Glutamatergic neuron (in vitro differentiated cells): ENCODE measurements at regions not wholly inside any gene's neighbourhood (a gene's known extent, or its start where the extent isn't known, plus 50 kb on each side); places are given as distances from the start of the nearest gene placed in this dataset.

Experiments used
- DNase-seq: peaks from one replicate; pipeline ENCODE4 v3.0.0; 2022
- H3K27ac Mint-ChIP-seq: one replicate; pipeline ENCODE4 v1.8.0; 2020; ENCODE audit warnings: mild to moderate bottlenecking, mixed read lengths, inconsistent platforms; ENCODE audit not compliant: unreplicated experiment
- H3K27me3 Mint-ChIP-seq: one replicate; pipeline ENCODE4 v1.8.0; 2020; ENCODE audit warnings: mild to moderate bottlenecking, moderate library complexity, mixed read lengths, inconsistent platforms; ENCODE audit not compliant: unreplicated experiment
- H3K36me3 Mint-ChIP-seq: one replicate; pipeline ENCODE4 v1.8.0; 2020; ENCODE audit warnings: mild to moderate bottlenecking, mixed read lengths, inconsistent platforms; ENCODE audit not compliant: unreplicated experiment
- H3K4me1 Mint-ChIP-seq: one replicate; pipeline ENCODE4 v1.8.0; 2020; ENCODE audit warnings: mild to moderate bottlenecking, low read depth, mixed read lengths, inconsistent platforms; ENCODE audit not compliant: unreplicated experiment
- H3K4me3 Mint-ChIP-seq: one replicate; pipeline ENCODE4 v1.8.0; 2020; ENCODE audit warnings: mild to moderate bottlenecking, mixed read lengths, inconsistent platforms; ENCODE audit not compliant: unreplicated experiment
- H3K9me3 Mint-ChIP-seq: one replicate; pipeline ENCODE4 v1.8.0; 2020; ENCODE audit warnings: mild to moderate bottlenecking, moderate library complexity, mixed read lengths, inconsistent platforms; ENCODE audit not compliant: unreplicated experiment
- TF ChIP-seq, protein P1 (sequence below): fragments of 200-600 bp; sonication (generic); IDR thresholded peaks from one replicate; pipeline ENCODE4 v1.5.0; 2021; ENCODE audit not compliant: partially characterized antibody, unreplicated experiment

DNA sequence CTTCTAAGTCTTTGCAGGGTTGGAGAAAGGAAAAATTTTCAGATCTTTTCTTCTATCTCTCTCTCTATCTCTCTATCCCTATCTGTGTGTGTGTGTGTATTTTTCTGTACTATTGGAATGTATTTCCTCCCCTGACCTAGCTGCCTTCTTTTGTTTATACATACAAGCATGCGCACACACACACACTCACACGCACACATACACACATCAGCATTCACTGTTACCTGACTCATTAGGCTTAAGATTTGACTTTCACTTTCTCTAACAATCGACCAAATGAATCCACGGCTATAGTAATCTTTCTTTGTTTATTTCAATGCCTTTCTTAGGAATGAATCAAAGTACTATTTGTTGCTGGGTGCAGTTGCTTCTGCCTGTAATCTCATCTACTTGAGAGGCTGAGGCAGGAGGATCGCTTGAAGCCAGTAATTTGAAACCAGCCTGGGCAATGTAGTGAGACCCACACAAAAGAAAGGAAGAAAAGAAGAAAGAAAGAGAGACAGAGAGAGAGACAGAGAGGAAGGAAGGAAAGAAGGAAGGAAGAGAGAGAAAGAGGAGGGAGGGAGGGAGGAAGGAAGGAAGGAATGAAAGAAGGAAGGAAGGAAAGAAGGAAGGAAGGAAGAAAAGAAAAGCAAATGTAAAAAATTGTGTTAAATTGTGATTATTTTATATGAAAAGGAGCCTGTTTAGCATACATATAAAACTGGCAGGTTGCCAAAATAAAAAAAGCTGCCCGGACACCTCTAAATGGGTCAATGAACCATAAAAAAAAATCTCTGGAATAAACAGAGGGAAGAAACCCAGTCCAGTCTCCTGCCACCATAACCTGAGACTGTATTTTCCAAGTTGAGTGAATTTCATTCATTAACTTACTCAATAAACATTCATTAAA lies 206.8 kb downstream of the ZNF326 start:
- TF ChIP-seq, protein P1, sequence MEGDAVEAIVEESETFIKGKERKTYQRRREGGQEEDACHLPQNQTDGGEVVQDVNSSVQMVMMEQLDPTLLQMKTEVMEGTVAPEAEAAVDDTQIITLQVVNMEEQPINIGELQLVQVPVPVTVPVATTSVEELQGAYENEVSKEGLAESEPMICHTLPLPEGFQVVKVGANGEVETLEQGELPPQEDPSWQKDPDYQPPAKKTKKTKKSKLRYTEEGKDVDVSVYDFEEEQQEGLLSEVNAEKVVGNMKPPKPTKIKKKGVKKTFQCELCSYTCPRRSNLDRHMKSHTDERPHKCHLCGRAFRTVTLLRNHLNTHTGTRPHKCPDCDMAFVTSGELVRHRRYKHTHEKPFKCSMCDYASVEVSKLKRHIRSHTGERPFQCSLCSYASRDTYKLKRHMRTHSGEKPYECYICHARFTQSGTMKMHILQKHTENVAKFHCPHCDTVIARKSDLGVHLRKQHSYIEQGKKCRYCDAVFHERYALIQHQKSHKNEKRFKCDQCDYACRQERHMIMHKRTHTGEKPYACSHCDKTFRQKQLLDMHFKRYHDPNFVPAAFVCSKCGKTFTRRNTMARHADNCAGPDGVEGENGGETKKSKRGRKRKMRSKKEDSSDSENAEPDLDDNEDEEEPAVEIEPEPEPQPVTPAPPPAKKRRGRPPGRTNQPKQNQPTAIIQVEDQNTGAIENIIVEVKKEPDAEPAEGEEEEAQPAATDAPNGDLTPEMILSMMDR: no peak
- Mint-ChIP-seq H3K4me3 (no peak overlapping the region), H3K36me3 (no peaks in the 10 kb centered on the region), H3K4me1 (no peaks in the 10 kb centered on the region), H3K27me3 (peaks cover 3% of the 10 kb centered on the region), H3K27ac (no peak overlapping the region), H3K9me3 (no peaks in the 10 kb centered on the region)
- no peak for DNase-seq

DNA sequence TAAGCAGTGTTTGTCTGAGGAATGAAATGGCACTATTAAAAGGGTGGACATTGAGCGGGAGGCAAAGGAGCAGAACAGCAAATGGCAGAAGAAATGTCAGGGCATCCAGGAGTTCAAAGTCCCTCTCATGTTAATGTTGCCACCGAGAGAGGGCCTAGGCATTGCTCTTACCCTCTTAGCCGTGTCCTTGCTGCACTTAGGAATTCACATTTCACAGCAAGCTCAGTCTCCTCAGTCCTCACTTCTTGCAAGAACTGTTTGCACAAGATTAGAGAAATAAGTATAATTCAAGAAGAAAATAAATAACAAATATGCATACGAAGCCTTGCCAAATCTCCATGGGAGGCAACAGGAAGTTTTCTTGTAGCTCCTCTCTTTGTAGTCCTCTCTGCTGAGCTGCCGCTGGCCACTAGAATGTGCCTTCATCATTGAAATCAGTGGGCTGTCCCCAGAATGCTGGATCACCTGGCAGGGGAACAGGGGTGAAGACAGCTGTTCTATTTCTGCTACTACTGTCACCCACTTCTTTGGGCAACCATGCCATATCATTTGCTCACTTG lies 205.8 kb downstream of the ZNF326 start:
- DNase-seq: no peak
- no peak overlapping the region for H3K4me3 Mint-ChIP-seq
- no peaks in the 10 kb centered on the region for H3K9me3 Mint-ChIP-seq
- TF ChIP-seq, protein P1: no peak
- H3K36me3 Mint-ChIP-seq: no peaks in the 10 kb centered on the region
- no peaks in the 10 kb centered on the region for H3K4me1 Mint-ChIP-seq
- no peak overlapping the region for H3K27ac Mint-ChIP-seq
- peaks cover 3% of the 10 kb centered on the region for H3K27me3 Mint-ChIP-seq

DNA sequence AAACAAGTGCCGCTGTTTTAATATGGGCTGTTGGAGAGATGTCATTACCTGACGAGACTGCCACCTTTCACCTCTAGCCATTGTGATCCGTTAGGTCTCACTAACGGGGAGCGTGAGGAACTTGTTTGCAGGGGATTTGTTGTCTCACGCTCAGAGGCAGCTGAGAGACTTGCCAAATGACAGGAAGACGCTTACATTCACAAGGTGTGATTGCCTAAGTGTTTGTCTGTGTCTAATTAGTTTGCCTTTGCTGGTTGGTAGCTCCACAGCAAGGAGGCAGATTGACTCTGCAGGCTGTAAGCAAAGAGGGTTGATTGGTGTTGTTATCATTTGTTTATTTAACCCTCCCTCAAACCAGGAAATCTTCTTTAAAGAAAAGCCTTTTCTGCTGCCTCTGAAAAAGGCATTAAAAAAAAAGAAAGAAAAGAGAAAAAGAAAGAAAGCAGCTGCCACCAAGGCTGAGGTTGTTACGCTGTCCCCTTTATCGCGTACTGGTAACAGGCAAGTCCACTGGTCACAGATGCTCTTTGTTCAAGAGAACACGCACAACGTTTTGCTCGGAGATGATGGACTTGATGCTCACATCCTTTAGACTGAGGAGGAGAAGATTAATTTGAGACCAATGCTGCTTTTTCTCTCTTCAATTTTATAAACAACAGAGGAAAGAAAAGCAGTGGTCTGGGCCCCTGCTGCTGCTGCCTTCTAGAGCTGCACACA lies 203.9 kb downstream of the ZNF326 start:
- Mint-ChIP-seq H3K4me3 (no peak overlapping the region), H3K27ac (no peak overlapping the region), H3K27me3 (peaks cover 3% of the 10 kb centered on the region), H3K4me1 (no peaks in the 10 kb centered on the region), H3K36me3 (no peaks in the 10 kb centered on the region), H3K9me3 (no peaks in the 10 kb centered on the region)
- DNase-seq: no peak
- TF ChIP-seq, protein P1: no peak

DNA sequence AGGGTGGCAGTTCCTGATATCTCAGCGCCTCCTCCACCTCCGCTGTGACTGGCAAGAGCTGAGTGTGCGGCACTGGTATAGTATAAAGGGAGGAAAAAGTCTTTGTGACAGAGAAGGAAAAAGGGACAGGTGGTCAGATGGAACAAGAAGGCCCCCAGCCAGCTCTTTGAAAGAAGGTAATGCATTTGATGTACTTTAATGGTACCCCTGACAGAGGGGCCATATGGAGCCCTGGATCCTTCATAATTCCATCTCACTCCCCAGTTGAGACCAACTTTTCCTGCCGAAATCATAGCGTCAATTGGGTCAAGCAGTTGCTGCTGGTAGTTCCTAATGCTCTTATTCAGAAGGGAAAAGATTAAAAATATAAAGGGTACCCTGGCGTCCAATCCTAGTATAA lies 198.2 kb downstream of the ZNF326 start:
- H3K9me3 Mint-ChIP-seq: no peaks in the 10 kb centered on the region

More for the DNA sequence above, 198.2 kb downstream of the ZNF326 start:
- TF ChIP-seq, protein P1: no peak
- H3K36me3 Mint-ChIP-seq: no peaks in the 10 kb centered on the region
- peaks cover 1% of the 10 kb centered on the region for H3K27me3 Mint-ChIP-seq
- no peak overlapping the region for H3K27ac Mint-ChIP-seq
- no peak for DNase-seq
- H3K4me3 Mint-ChIP-seq: no peak overlapping the region
- H3K4me1 Mint-ChIP-seq: peaks cover 3% of the 10 kb centered on the region
